ENCODE measurements at regions not wholly inside any gene's neighbourhood (a gene's known extent, or its start where the extent isn't known, plus 50 kb on each side); places are given as distances from the start of the nearest gene placed in this dataset.

GRCh38 chr7:25846722-25847121 lies 305.3 kb upstream of the NFE2L3 start:
- intact Hi-C loops (cut with DNase I): no loop called here
- no peak for TF ChIP-seq CTCF (IDR thresholded peaks at IDR 0.05)
- peaks cover 11% of the 10 kb centered on the region for H3K27me3 ChIP-seq (ENCODE audit: low read depth)
- H3K36me3 ChIP-seq: no peaks in the 10 kb centered on the region
- no peaks in the 10 kb centered on the region for H3K9me3 ChIP-seq
- DNase-seq (no peak), ATAC-seq (peak; percentile 52 to 63)
- no peak overlapping the region for H3K4me3 ChIP-seq
- peaks cover 25% of the 10 kb centered on the region for H3K4me1 ChIP-seq
- peak overlapping the region; percentile 47 for H3K27ac ChIP-seq

- peaks cover 33% of the 10 kb centered on the region for H3K4me1 ChIP-seq
- no peaks in the 10 kb centered on the region for H3K9me3 ChIP-seq
- intact Hi-C loops (cut with DNase I): no loop called here
- no peaks in the 10 kb centered on the region for H3K36me3 ChIP-seq
- peak overlapping the region; percentile 47 for H3K27ac ChIP-seq
- ATAC-seq (peak in 1 of 2 donors; percentile 11), DNase-seq (no peak)
- no peak for TF ChIP-seq CTCF (IDR thresholded peaks at IDR 0.05)
- no peak overlapping the region for H3K4me3 ChIP-seq
- peaks cover 19% of the 10 kb centered on the region for H3K27me3 ChIP-seq (ENCODE audit: low read depth)
Observed at GRCh38 chr7:25847336-25848070, 304.5 kb upstream of the NFE2L3 start.

GRCh38 chr7:25849500-25850184 lies 302.4 kb upstream of the NFE2L3 start:
- Histone ChIP-seq H3K4me3 (no peak overlapping the region), H3K4me1 (peaks cover 37% of the 10 kb centered on the region), H3K9me3 (no peaks in the 10 kb centered on the region), H3K36me3 (no peaks in the 10 kb centered on the region), H3K27me3 (ENCODE audit: low read depth) (peaks cover 40% of the 10 kb centered on the region), H3K27ac (peak overlapping the region; percentile 25)
- TF ChIP-seq CTCF (IDR thresholded peaks at IDR 0.05): no peak
- intact Hi-C loops (cut with DNase I): loop anchor here (10.0 kb wide), 1 partner anchor 585 kb away; no protein-coding TSS in a partner anchor
- DNase-seq: no peak
- peak; percentile 41 to 47 for ATAC-seq

- no peak for TF ChIP-seq CTCF (IDR thresholded peaks at IDR 0.05)
- intact Hi-C loops (cut with DNase I): loop anchor here (10.0 kb wide), 1 partner anchor 585 kb away; no protein-coding TSS in a partner anchor
- peak overlapping the region; percentile 25 for H3K27ac ChIP-seq
- ATAC-seq (no peak), DNase-seq (no peak)
- no peaks in the 10 kb centered on the region for H3K36me3 ChIP-seq
- H3K4me1 ChIP-seq: peaks cover 37% of the 10 kb centered on the region
- no peak overlapping the region for H3K4me3 ChIP-seq
- no peaks in the 10 kb centered on the region for H3K9me3 ChIP-seq
- peaks cover 46% of the 10 kb centered on the region for H3K27me3 ChIP-seq (ENCODE audit: low read depth)
Observed at GRCh38 chr7:25850216-25850615, 301.8 kb upstream of the NFE2L3 start.

GRCh38 chr7:25850735-25851134 lies 301.3 kb upstream of the NFE2L3 start:
- ATAC-seq: no peak
- no peak for DNase-seq
- H3K36me3 ChIP-seq: no peaks in the 10 kb centered on the region
- H3K27me3 ChIP-seq (ENCODE audit: low read depth): peaks cover 51% of the 10 kb centered on the region
- H3K4me3 ChIP-seq: no peak overlapping the region
- peaks cover 37% of the 10 kb centered on the region for H3K4me1 ChIP-seq
- TF ChIP-seq CTCF (IDR thresholded peaks at IDR 0.05): no peak
- intact Hi-C loops (cut with DNase I): loop anchor here (10.0 kb wide), 1 partner anchor 586 kb away; no protein-coding TSS in a partner anchor
- H3K9me3 ChIP-seq: no peaks in the 10 kb centered on the region
- no peak overlapping the region for H3K27ac ChIP-seq

All from lower lobe of right lung (tissue), 2 donors.